BE2C (cell line): ENCODE measurements at regions not wholly inside any gene's neighbourhood (a gene's known extent, or its start where the extent isn't known, plus 50 kb on each side); places are given as distances from the start of the nearest gene placed in this dataset.

ENCODE experiments used
- DNase-seq: peaks from one replicate; pipeline ENCODE4 v3.0.0-alpha.2; 2020
- H3K27me3 ChIP-seq: fragments of 250-450 bp; sonication (Bioruptor Pico); 2 replicates; pipeline ENCODE4 v1.5.1; 2020; ENCODE audit warnings: mild to moderate bottlenecking
- H3K36me3 ChIP-seq: fragments of 250-450 bp; sonication (Bioruptor Pico); 2 replicates; pipeline ENCODE4 v1.5.1; 2020; ENCODE audit warnings: mild to moderate bottlenecking
- H3K4me1 ChIP-seq: fragments of 250-450 bp; sonication (Bioruptor Pico); 2 replicates; pipeline ENCODE4 v1.5.1; 2020
- H3K4me3 ChIP-seq: 2 replicates; pipeline ENCODE4 v1.5.1; 2011; ENCODE audit warnings: low read depth, low read length
- H3K9me3 ChIP-seq: fragments of 250-450 bp; sonication (Bioruptor Pico); 2 replicates; pipeline ENCODE4 v1.5.1; 2020
- CTCF ChIP-seq: IDR thresholded peaks from 2 replicates; pipeline ENCODE4 v1.5.1; 2012; ENCODE audit warnings: mild to moderate bottlenecking, low read depth, low read length

GRCh38 chr10:35735412-35735811 is 93.3 kb upstream of the FZD8 start:
- DNase-seq: no peak
- H3K9me3 ChIP-seq: no peaks in the 10 kb centered on the region
- no peak overlapping the region for H3K4me3 ChIP-seq
- no peak for TF ChIP-seq CTCF
- H3K27me3 ChIP-seq: no peaks in the 10 kb centered on the region
- no peaks in the 10 kb centered on the region for H3K4me1 ChIP-seq
- no peaks in the 10 kb centered on the region for H3K36me3 ChIP-seq

DNA sequence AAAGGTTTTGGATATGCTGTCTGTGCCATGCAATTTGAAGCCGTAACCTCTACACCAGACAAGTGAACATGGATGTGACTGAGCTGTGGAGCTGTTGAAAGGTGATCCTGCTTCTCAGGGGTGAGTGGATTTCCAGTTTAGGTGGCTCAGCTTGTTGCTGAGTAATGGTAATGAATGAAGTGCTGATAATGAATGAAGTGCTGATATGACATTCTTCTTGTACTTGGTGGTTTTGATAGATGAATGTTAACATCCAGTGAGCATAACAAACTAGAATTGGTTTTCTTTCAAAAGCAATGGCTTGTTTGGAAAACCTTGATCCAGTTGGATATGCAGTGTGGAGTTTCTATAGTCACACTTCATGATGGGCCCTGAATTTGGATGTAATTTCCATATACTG is 89.7 kb upstream of the FZD8 start:
- Histone ChIP-seq H3K4me3 (no peak overlapping the region), H3K36me3 (no peaks in the 10 kb centered on the region), H3K27me3 (no peaks in the 10 kb centered on the region), H3K4me1 (no peaks in the 10 kb centered on the region), H3K9me3 (no peaks in the 10 kb centered on the region)
- TF ChIP-seq CTCF: no peak
- DNase-seq: no peak

DNA sequence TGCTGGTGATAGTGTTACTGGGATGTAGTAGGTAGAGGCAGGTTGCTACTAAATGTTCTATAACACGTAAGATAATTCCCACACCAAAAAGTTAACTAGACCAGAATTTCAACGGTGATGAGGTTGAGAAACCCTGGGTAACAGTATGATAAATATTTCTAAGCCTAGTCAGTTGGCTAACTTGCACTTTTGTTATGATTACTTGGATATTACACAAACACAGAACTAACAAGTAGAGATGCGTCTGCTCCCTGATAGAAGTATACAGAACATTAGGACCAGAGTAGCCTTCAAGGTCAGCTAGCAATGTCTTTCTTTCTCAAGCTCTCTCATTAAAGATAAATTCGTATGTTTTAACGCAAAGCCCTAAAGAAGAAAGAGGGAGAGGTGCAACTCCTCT is 86.2 kb upstream of the FZD8 start:
- no peak for TF ChIP-seq CTCF
- Histone ChIP-seq H3K36me3 (no peaks in the 10 kb centered on the region), H3K4me1 (no peaks in the 10 kb centered on the region), H3K9me3 (no peaks in the 10 kb centered on the region), H3K27me3 (no peaks in the 10 kb centered on the region), H3K4me3 (no peak overlapping the region)
- DNase-seq: no peak

DNA sequence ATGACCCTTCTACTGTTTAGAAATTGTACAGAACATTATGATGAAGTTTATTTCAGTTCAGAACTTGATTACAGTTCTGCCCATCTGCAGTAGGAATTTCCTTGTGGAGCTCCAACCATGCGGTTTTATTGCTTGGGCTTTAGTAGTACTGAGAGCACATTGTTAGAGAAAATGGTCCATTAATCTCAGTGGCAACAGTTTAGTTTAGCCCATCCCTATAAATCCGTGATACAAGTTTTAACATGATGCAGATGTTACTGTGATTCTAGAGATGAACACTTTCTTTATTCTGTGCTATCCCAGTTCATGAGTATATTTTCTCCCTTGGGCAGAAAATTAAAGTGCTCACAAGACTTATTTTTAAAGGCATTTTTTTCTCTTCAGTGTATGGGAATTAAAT is 84.8 kb upstream of the FZD8 start:
- no peak for DNase-seq

GRCh38 chr10:35723992-35724391 is 81.9 kb upstream of the FZD8 start:
- TF ChIP-seq CTCF: no peak
- Histone ChIP-seq H3K36me3 (no peaks in the 10 kb centered on the region), H3K9me3 (no peaks in the 10 kb centered on the region), H3K27me3 (no peaks in the 10 kb centered on the region), H3K4me1 (no peaks in the 10 kb centered on the region), H3K4me3 (no peak overlapping the region)
- DNase-seq: no peak

More for the DNA sequence above, 84.8 kb upstream of the FZD8 start:
- TF ChIP-seq CTCF: no peak
- H3K27me3 ChIP-seq: no peaks in the 10 kb centered on the region
- H3K4me1 ChIP-seq: no peaks in the 10 kb centered on the region
- H3K9me3 ChIP-seq: no peaks in the 10 kb centered on the region
- H3K36me3 ChIP-seq: no peaks in the 10 kb centered on the region
- no peak overlapping the region for H3K4me3 ChIP-seq

GRCh38 chr10:35723059-35723458 is 81.0 kb upstream of the FZD8 start:
- Histone ChIP-seq H3K27me3 (no peaks in the 10 kb centered on the region), H3K4me1 (no peaks in the 10 kb centered on the region), H3K9me3 (no peaks in the 10 kb centered on the region), H3K4me3 (no peak overlapping the region), H3K36me3 (no peaks in the 10 kb centered on the region)
- TF ChIP-seq CTCF: no peak
- no peak for DNase-seq
